Mucosa of stomach (tissue), 1 donor: ENCODE measurements at regions not wholly inside any gene's neighbourhood (a gene's known extent, or its start where the extent isn't known, plus 50 kb on each side); places are given as distances from the start of the nearest gene placed in this dataset.

Experiments
- H3K27me3 ChIP-seq: one replicate; pipeline ENCODE4 v1.7.0; 2013; ENCODE audit warnings: mild to moderate bottlenecking, low read length; ENCODE audit not compliant: control insufficient read depth, insufficient read depth
- H3K36me3 ChIP-seq: one replicate; pipeline ENCODE4 v1.7.0; 2013; ENCODE audit warnings: low read length; ENCODE audit not compliant: control insufficient read depth, insufficient read depth
- H3K4me1 ChIP-seq: one replicate; pipeline ENCODE4 v1.7.0; 2013; ENCODE audit warnings: mild to moderate bottlenecking, low read length; ENCODE audit not compliant: control insufficient read depth, insufficient read depth
- H3K4me3 ChIP-seq: one replicate; pipeline ENCODE4 v1.7.0; 2013; ENCODE audit warnings: low read length
- H3K9ac ChIP-seq: one replicate; pipeline ENCODE4 v1.7.0; 2013; ENCODE audit warnings: mild to moderate bottlenecking, low read length, moderate library complexity
- H3K9me3 ChIP-seq: one replicate; pipeline ENCODE4 v1.7.0; 2013; ENCODE audit warnings: mild to moderate bottlenecking, low read length, moderate library complexity; ENCODE audit not compliant: control insufficient read depth
- donor health status: Pancreatic carcinoma.

DNA sequence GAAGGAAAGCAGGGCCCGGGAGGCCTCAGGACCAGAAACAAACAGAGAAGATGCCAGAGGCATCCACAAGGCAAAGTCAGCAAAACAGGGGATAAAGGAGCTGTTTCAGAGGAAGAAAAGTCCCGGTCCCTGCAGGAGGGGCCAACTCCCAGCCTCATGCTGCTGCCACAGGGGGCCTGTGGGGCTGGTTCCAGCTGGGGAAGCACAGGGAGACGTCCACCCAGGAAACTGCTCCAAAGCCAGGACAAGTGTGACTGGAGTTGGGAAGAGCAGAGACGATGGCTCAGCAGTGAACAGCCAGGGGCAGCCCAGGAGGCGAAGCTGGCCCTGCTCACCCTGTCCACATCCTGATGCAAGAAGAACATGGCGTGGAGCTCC lies 454.4 kb downstream of the BRD1 start:
- no peaks in the 10 kb centered on the region for H3K27me3 ChIP-seq
- no peaks in the 10 kb centered on the region for H3K9me3 ChIP-seq
- H3K4me1 ChIP-seq = no peaks in the 10 kb centered on the region
- no peak overlapping the region for H3K4me3 ChIP-seq
- no peak overlapping the region for H3K9ac ChIP-seq
- H3K36me3 ChIP-seq = no peaks in the 10 kb centered on the region

DNA sequence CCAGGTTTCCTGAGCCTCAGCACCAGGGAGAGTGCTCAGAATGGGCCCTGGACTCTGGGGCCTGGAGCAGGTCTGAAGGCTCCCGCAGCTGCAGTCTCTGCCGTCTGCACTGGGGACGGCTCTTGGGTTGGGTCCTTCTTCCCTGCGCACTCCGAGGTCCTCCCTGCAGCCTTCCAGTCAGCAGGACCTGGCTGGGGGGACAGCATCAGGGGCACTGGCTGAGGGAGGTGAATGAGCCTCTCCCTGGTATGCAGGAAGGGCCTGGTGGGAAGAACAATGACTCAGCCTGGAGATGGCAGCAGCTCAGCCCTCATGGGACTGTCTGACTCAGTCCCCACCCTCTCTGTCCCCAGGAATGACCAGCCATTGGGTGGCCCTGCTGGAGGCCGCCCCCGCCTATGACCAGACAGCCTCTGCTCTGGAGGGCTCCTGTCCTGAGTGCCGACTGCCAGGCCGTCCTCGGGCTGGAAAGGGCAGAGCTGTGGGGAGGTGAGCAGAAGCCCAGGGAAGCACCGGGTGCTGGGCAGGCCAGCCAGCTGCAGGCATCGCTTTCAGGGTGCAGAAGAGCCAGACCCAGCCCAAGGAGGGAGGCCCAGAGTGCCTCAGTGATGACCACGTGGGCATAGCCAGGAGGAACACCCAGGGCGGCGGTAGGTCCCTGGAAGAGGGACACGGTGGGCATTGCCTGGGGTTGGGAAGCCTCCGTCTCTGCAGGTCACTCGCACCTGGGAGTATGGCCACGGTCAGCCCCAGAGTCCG lies 455.0 kb downstream of the BRD1 start:
- Histone ChIP-seq H3K4me3 (no peak overlapping the region), H3K36me3 (no peaks in the 10 kb centered on the region), H3K4me1 (no peaks in the 10 kb centered on the region), H3K9me3 (no peaks in the 10 kb centered on the region), H3K9ac (no peak overlapping the region), H3K27me3 (no peaks in the 10 kb centered on the region)

DNA sequence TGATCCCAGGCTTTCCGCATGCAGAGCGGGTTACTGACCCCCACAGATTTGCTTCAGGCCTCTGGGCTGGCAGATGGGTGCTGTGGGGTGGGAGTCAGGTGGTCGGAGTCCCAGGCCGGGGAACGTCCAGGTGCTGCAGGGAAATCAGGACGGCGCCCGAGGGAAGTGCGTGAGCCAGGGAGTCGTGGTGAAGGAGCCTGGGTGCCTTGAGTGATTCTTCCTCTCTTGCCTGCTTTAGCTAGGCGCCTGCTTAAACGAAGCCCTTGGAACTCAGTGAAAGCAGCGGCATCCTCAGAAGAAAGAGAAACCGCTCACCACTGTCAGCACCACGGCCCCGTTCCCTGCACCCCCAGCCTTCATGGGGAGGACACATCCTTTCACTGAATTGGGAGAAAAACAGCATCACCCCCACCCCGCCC lies 455.6 kb downstream of the BRD1 start:
- H3K4me1 ChIP-seq = no peaks in the 10 kb centered on the region
- H3K36me3 ChIP-seq = no peaks in the 10 kb centered on the region
- H3K9ac ChIP-seq = no peak overlapping the region
- no peaks in the 10 kb centered on the region for H3K9me3 ChIP-seq
- no peaks in the 10 kb centered on the region for H3K27me3 ChIP-seq
- H3K4me3 ChIP-seq = no peak overlapping the region

DNA sequence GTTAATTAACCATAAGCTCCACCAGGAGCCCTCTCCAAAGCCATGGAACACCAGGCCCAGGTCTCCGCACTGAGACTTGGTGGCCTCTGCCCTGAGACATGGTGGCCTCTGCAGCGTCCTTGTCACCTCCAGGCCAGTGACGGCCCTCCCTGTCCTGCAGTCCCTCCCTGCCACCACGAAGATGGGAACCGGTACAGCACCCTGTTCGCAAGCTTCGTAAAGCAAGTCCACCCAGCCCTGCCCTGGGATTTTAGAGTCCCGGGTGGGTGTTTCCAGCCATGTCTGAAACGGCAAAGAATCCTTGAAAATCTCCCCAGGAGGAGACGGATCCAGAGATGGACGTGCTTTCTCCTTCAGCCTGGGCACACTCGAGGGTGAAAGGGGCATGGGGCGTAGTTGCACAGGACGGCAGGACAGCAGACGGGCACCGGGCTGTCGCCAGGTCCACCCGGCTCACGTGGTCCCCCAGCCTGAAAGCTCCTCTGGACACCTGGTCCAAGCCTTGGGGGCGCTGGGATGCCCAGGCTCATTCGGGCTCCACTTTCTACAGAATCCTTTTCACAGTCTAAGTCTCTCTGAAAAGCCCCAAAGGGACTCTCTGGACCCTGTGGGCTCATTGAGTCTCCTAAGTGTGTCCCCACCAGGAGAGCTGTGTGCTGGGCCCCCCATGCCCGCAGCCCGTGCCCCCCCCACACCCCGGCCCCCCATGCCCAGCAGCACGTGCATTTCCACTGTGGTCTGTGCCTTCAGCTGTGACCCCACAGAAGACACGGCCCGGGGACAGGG lies 456.2 kb downstream of the BRD1 start:
- Histone ChIP-seq H3K36me3 (no peaks in the 10 kb centered on the region), H3K9me3 (no peaks in the 10 kb centered on the region), H3K9ac (no peak overlapping the region), H3K27me3 (no peaks in the 10 kb centered on the region), H3K4me3 (no peak overlapping the region), H3K4me1 (no peaks in the 10 kb centered on the region)

- H3K27me3 ChIP-seq = no peaks in the 10 kb centered on the region
- no peaks in the 10 kb centered on the region for H3K9me3 ChIP-seq
These were observed 456.9 kb downstream of the BRD1 start for GRCh38 chr22:49370627-49371301.

DNA sequence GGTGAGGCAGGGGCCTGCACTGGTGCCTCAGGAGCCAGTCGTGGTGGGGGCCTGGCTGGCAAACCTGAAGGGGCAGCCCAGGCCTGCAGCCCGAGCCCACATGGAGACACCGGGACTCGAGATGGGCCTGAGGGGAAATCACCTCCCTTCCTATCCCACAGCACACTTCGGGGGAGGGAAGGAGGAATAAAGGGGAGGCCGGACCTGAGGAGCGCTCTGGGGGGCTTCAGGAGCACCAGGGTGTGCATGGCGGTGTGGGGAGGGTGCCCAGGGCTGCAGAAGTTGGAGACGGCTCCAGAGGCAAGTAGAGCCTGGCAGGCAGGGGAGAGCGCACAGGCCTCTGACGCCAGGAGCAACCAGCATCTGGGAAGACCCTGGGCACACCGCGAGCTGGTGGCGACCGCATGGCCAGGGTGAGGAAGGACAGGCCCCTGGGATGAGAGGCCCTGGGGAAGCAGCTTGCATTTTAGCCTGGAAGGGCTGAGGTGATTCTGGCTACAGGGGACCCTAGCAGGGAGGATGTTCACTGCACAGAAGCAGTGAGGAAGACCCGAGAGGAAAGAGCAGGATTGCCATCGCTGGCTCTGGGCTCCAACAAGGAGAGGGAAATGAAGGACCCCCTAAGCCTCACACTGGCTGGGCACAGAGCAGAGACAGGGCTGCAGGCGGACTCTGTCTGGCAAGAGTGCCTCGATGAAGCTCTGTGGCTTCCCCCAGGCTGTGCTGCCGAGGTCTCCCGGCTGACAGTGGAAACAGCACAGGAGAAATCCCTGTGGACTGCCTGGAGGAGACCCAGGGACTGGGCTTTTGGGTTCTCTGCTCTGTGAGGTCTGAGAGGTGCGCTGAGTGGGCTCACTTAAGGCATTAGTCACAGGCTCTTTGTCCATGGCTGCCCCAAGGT lies 457.7 kb downstream of the BRD1 start:
- Histone ChIP-seq H3K9me3 (no peaks in the 10 kb centered on the region), H3K36me3 (no peaks in the 10 kb centered on the region), H3K9ac (no peak overlapping the region), H3K4me1 (no peaks in the 10 kb centered on the region), H3K4me3 (no peak overlapping the region), H3K27me3 (no peaks in the 10 kb centered on the region)

More at GRCh38 chr22:49370627-49371301, 456.9 kb downstream of the BRD1 start:
- Histone ChIP-seq H3K4me1 (no peaks in the 10 kb centered on the region), H3K4me3 (no peak overlapping the region), H3K9ac (no peak overlapping the region), H3K36me3 (no peaks in the 10 kb centered on the region)

DNA sequence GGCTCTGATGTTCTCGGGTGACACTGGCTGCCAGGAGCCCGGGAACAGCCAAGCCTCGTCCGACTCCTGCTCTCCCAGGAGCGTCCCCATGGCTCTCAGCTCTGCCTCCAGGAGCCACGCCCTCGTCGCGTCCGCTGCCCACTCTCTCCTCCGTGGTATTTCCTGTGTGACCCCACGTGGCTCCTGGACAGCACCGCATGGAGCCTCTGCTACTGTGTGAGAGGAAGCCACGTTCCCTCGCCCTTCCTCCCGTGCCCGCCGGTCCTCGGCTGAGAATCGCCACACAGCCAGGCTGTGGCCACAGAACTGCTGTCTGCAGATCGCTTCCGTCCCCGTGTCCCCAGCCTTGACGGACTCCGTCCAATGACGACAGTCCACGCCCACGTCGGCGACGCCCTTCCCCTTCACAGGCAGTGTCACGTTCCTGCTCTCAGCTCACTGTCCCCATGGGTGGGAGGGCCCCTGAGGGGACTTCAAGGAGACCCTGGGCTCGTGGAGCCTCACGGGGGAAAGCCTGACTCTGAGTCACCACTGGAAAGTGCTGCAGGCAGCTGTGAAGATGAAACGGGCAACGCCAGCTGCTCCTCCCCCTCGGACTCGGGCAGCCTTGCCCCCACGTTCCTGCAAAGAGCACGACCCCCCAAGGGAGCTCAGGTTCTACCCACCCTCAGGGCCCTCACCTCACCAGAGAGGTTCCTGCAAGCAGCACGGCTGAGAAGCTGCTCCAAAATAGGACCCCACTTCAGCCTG lies 458.5 kb downstream of the BRD1 start:
- Histone ChIP-seq H3K9me3 (no peaks in the 10 kb centered on the region), H3K4me1 (no peaks in the 10 kb centered on the region), H3K4me3 (no peak overlapping the region), H3K9ac (no peak overlapping the region), H3K27me3 (no peaks in the 10 kb centered on the region), H3K36me3 (no peaks in the 10 kb centered on the region)

GRCh38 chr22:49368221-49368975 lies 459.3 kb downstream of the BRD1 start:
- Histone ChIP-seq H3K9ac (no peak overlapping the region), H3K27me3 (no peaks in the 10 kb centered on the region), H3K4me3 (no peak overlapping the region), H3K36me3 (no peaks in the 10 kb centered on the region), H3K4me1 (no peaks in the 10 kb centered on the region), H3K9me3 (no peaks in the 10 kb centered on the region)

- H3K4me1 ChIP-seq = no peaks in the 10 kb centered on the region
- H3K9me3 ChIP-seq = no peaks in the 10 kb centered on the region
- no peak overlapping the region for H3K9ac ChIP-seq
- H3K27me3 ChIP-seq = no peaks in the 10 kb centered on the region
- H3K36me3 ChIP-seq = no peaks in the 10 kb centered on the region
- H3K4me3 ChIP-seq = no peak overlapping the region
These were observed 460.5 kb downstream of the BRD1 start for GRCh38 chr22:49367041-49367697.

DNA sequence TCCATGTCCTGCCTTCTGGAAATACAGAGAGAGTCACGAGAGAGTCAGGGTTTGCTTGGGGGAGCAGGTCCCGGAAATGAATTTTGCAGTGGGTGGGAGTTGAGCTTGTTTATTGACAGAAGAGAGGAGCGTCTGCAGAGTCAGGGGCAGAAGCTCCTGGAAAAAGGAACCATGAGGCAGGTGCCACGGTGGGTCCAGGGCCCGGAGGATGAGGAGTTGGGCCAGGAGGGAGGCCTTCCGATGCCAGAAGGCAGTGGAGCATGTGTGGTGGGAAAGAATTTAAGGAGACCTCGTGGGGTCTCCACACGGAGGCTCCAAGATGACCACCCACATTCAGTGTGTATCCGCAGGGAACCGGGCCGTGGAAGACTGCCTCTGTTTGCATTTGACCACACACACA lies 461.2 kb downstream of the BRD1 start:
- Histone ChIP-seq H3K9me3 (no peaks in the 10 kb centered on the region), H3K4me3 (no peak overlapping the region), H3K9ac (no peak overlapping the region), H3K4me1 (no peaks in the 10 kb centered on the region), H3K36me3 (no peaks in the 10 kb centered on the region), H3K27me3 (no peaks in the 10 kb centered on the region)
